ENCODE measurements at regions not wholly inside any gene's neighbourhood (a gene's known extent, or its start where the extent isn't known, plus 50 kb on each side); places are given as distances from the start of the nearest gene placed in this dataset.

DNA sequence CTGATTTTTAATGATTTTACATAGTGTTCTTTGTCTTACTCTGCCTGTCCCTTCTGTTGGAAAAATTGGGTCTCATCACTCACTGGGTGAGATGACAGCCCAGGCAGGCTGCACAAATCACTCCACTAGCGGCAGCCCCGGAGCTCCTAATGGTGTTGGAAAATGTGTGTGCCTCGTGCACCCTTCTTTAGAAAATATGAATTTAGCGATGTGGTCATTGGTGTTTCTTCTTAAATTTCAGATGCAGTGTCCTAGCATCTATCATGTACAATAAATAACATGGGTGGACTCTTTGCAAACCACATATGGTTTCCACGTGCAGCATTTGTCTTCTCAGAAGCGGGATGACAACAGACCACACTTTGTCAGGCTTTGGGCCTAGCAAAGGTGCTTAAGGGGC is 194.2 kb downstream of the ACKR3 start:
- TF ChIP-seq, protein P1, sequence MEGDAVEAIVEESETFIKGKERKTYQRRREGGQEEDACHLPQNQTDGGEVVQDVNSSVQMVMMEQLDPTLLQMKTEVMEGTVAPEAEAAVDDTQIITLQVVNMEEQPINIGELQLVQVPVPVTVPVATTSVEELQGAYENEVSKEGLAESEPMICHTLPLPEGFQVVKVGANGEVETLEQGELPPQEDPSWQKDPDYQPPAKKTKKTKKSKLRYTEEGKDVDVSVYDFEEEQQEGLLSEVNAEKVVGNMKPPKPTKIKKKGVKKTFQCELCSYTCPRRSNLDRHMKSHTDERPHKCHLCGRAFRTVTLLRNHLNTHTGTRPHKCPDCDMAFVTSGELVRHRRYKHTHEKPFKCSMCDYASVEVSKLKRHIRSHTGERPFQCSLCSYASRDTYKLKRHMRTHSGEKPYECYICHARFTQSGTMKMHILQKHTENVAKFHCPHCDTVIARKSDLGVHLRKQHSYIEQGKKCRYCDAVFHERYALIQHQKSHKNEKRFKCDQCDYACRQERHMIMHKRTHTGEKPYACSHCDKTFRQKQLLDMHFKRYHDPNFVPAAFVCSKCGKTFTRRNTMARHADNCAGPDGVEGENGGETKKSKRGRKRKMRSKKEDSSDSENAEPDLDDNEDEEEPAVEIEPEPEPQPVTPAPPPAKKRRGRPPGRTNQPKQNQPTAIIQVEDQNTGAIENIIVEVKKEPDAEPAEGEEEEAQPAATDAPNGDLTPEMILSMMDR (IDR thresholded peaks at IDR 0.05), result no peak
- TF ChIP-seq POLR2A (IDR thresholded peaks at IDR 0.05), result no peak
